ENCODE measurements at regions not wholly inside any gene's neighbourhood (a gene's known extent, or its start where the extent isn't known, plus 50 kb on each side); places are given as distances from the start of the nearest gene placed in this dataset.

DNA sequence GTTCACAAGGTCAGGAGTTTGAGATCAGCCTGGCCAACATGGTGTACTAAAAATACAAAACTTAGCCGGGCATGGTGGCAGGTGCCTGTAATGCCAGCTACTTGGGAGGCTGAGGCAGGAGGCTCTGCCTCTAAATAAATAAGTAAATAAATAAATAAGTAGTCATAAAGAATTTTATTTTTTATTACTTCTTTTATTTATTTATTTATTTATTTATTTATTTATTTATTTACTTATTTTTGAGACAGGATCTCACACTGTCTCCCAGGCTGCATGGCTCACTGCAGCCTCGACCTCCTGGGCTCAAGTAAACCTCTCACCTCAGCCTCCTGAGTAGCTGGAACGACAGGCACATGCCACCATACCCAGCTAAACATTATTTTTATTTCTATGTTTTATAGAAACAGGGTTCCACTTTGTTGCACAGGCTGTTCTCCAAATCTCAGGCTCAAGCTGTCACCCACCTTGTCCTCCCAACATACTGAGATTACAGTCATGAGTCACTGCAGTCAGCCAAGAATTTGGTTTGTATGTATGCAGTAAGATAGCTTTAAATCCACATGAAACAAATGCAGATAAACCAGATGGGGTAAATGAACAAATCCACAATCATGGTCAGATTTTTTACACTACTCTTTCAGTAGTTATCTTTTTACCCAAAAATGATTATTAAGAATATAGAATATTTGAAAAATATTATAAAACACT, 523.3 kb upstream of the RGS18 start:
- no peak overlapping the region for H2BK12ac ChIP-seq (ENCODE audit: low read length in 2 of 2)
- H2BK120ac ChIP-seq (ENCODE audit: low read depth, low read length), result no peak overlapping the region
- no peak overlapping the region for H3K27ac ChIP-seq (ENCODE audit: low read length, poor library complexity, severe bottlenecking)
- H3K4me3 ChIP-seq (ENCODE audit: insufficient read depth in 1 of 2, low read depth in 1 of 2, low read length in 2 of 2), result no peak overlapping the region
- no peak overlapping the region for H3K4ac ChIP-seq (ENCODE audit: low read depth in 1 of 2, low read length in 2 of 2)
- no peaks in the 10 kb centered on the region for H3K27me3 ChIP-seq (ENCODE audit: control insufficient read depth in 1 of 2, insufficient read depth in 1 of 2, low read length in 2 of 2)
- no peak overlapping the region for H3K18ac ChIP-seq (ENCODE audit: low read depth in 1 of 2, low read length in 2 of 2)
- no peaks in the 10 kb centered on the region for H3K9me3 ChIP-seq (ENCODE audit: control insufficient read depth, low read length)
- no peaks in the 10 kb centered on the region for H3K36me3 ChIP-seq (ENCODE audit: control insufficient read depth in 1 of 2, insufficient read depth in 2 of 2, low read depth in 1 of 2, low read length in 2 of 2)
- H2AFZ ChIP-seq (ENCODE audit: low read depth, low read length), result no peak overlapping the region
- H3K14ac ChIP-seq (ENCODE audit: low read length in 2 of 2), result no peak overlapping the region
- DNase-seq, result no peak
- H3K4me1 ChIP-seq (ENCODE audit: control insufficient read depth, insufficient read depth, low read depth, low read length), result no peaks in the 10 kb centered on the region
- no peak overlapping the region for H3K23ac ChIP-seq (ENCODE audit: low read length in 2 of 2)
- no peak overlapping the region for H3K9ac ChIP-seq (ENCODE audit: low read length)
- H3K79me1 ChIP-seq (replicated peaks; ENCODE audit: low read length, poor library complexity, severe bottlenecking), result no peaks in the 10 kb centered on the region
- WGBS, result 63% methylated on average over 1 of the region's 3 CpGs
- no peak overlapping the region for H2BK15ac ChIP-seq (ENCODE audit: low read depth, poor library complexity, severe bottlenecking)
- H4K91ac ChIP-seq (ENCODE audit: low read length), result no peak overlapping the region
- H4K8ac ChIP-seq (ENCODE audit: low read length), result no peak overlapping the region
- H3K4me2 ChIP-seq (ENCODE audit: low read length, poor library complexity, severe bottlenecking), result no peak overlapping the region
- H2AK5ac ChIP-seq (ENCODE audit: low read length, severe bottlenecking), result no peak overlapping the region
- no peak overlapping the region for H2BK5ac ChIP-seq (ENCODE audit: low read depth, low read length, poor library complexity, severe bottlenecking)

DNA sequence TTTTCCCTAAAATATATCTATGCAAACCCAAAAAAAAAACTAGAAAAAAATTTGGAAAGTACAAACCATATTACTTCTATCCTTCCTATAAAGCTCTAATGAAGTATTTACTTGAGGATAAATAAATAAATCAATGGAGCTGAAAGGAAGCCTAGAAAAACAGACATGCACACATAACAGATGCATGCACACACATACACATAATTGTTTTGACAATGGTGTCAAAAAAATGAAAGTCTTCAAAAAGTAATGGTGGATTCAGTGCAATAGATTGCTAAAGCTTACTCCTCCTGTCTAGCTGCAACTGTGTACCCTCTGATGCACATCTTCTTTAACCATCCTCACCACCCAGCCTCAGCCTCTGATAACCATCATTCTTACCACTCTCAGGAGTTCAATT, 521.9 kb upstream of the RGS18 start:
- no peak overlapping the region for H3K14ac ChIP-seq (ENCODE audit: low read length in 2 of 2)
- H3K4me3 ChIP-seq (ENCODE audit: insufficient read depth in 1 of 2, low read depth in 1 of 2, low read length in 2 of 2), result no peak overlapping the region
- no peak overlapping the region for H3K4ac ChIP-seq (ENCODE audit: low read depth in 1 of 2, low read length in 2 of 2)
- no peak overlapping the region for H2AK5ac ChIP-seq (ENCODE audit: low read length, severe bottlenecking)
- no peak overlapping the region for H4K91ac ChIP-seq (ENCODE audit: low read length)
- H3K4me1 ChIP-seq (ENCODE audit: control insufficient read depth, insufficient read depth, low read depth, low read length), result no peaks in the 10 kb centered on the region
- H3K18ac ChIP-seq (ENCODE audit: low read depth in 1 of 2, low read length in 2 of 2), result no peak overlapping the region
- H3K27me3 ChIP-seq (ENCODE audit: control insufficient read depth in 1 of 2, insufficient read depth in 1 of 2, low read length in 2 of 2), result no peaks in the 10 kb centered on the region
- no peak overlapping the region for H3K9ac ChIP-seq (ENCODE audit: low read length)
- H2BK120ac ChIP-seq (ENCODE audit: low read depth, low read length), result no peak overlapping the region
- no peak for DNase-seq
- no peak overlapping the region for H3K23ac ChIP-seq (ENCODE audit: low read length in 2 of 2)
- no peaks in the 10 kb centered on the region for H3K36me3 ChIP-seq (ENCODE audit: control insufficient read depth in 1 of 2, insufficient read depth in 2 of 2, low read depth in 1 of 2, low read length in 2 of 2)
- H2BK12ac ChIP-seq (ENCODE audit: low read length in 2 of 2), result no peak overlapping the region
- H3K9me3 ChIP-seq (ENCODE audit: control insufficient read depth, low read length), result no peaks in the 10 kb centered on the region
- H2BK5ac ChIP-seq (ENCODE audit: low read depth, low read length, poor library complexity, severe bottlenecking), result no peak overlapping the region
- no peak overlapping the region for H2AFZ ChIP-seq (ENCODE audit: low read depth, low read length)
- no peak overlapping the region for H3K4me2 ChIP-seq (ENCODE audit: low read length, poor library complexity, severe bottlenecking)
- H3K27ac ChIP-seq (ENCODE audit: low read length, poor library complexity, severe bottlenecking), result no peak overlapping the region
- H4K8ac ChIP-seq (ENCODE audit: low read length), result no peak overlapping the region
- H3K79me1 ChIP-seq (replicated peaks; ENCODE audit: low read length, poor library complexity, severe bottlenecking), result no peaks in the 10 kb centered on the region
- no peak overlapping the region for H2BK15ac ChIP-seq (ENCODE audit: low read depth, poor library complexity, severe bottlenecking)

DNA sequence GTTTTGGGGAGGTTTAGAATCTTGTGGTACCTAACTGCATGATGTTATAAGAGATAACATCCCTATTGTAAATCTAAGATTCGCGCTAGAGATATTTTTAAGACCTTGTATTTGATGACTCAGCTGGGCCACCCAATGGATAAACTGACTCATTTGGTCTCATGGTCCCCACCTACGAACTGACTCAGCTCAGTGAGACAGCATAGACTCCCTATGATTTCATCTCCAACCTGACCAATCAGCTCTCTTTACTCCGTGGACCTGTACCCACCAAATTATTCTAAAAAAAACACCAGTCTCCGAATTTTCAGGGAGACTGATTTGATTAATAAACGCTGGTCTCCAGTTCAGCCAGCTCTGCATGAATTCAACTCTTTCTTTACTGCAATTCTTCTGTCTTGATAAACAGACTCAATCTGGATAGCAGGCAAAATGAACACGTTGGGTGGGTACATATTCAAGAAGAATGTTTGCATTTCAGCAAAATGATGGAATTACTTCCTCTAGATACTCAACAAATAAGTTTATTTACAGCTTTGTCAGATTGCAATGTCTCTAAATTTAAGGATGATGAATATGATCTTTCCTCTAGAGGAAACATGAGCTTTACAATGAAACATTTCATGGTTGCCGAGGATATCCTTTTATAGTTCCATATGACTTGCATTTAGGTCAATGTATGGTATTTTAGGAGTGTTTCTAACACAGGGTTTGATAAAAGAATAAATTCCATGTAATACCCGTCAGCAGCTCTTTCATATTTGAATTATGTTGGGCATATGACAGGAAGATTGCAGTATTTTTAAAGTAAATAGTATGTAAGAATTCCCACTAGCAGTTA, 516.6 kb upstream of the RGS18 start:
- 87% methylated on average over 6 of the region's 9 CpGs for WGBS
- no peaks in the 10 kb centered on the region for H3K36me3 ChIP-seq (ENCODE audit: control insufficient read depth in 1 of 2, insufficient read depth in 2 of 2, low read depth in 1 of 2, low read length in 2 of 2)
- H3K9me3 ChIP-seq (ENCODE audit: control insufficient read depth, low read length), result no peaks in the 10 kb centered on the region

DNA sequence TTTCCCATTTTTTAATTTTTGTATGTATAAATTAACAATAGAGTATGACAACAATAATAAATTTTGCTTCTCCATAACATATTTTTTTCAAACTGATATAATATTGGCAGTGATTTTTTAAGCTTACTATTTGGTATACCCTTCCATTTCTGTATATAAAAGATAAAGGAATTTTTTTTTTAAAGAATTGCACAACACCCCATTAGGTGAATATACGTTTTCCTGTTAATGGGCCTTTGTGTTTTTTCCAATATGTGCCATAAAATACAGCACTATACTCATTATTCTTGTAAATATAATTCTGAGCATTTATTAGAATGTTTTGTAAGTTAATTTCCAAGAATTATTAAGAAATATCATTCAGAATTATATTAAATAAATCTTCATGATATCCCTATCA, 515.2 kb upstream of the RGS18 start:
- no peak overlapping the region for H2BK15ac ChIP-seq (ENCODE audit: low read depth, poor library complexity, severe bottlenecking)
- no peak overlapping the region for H2BK5ac ChIP-seq (ENCODE audit: low read depth, low read length, poor library complexity, severe bottlenecking)
- no peak overlapping the region for H3K23ac ChIP-seq (ENCODE audit: low read length in 2 of 2)
- no peak overlapping the region for H2BK120ac ChIP-seq (ENCODE audit: low read depth, low read length)
- H3K4me3 ChIP-seq (ENCODE audit: insufficient read depth in 1 of 2, low read depth in 1 of 2, low read length in 2 of 2), result no peak overlapping the region
- no peaks in the 10 kb centered on the region for H3K79me1 ChIP-seq (replicated peaks; ENCODE audit: low read length, poor library complexity, severe bottlenecking)
- H3K4me1 ChIP-seq (ENCODE audit: control insufficient read depth, insufficient read depth, low read depth, low read length), result no peaks in the 10 kb centered on the region
- DNase-seq, result no peak
- no peak overlapping the region for H3K9ac ChIP-seq (ENCODE audit: low read length)
- no peaks in the 10 kb centered on the region for H3K36me3 ChIP-seq (ENCODE audit: control insufficient read depth in 1 of 2, insufficient read depth in 2 of 2, low read depth in 1 of 2, low read length in 2 of 2)
- no peak overlapping the region for H3K4me2 ChIP-seq (ENCODE audit: low read length, poor library complexity, severe bottlenecking)
- no peak overlapping the region for H3K27ac ChIP-seq (ENCODE audit: low read length, poor library complexity, severe bottlenecking)
- WGBS, result no CpG with 5 or more reads among the region's 1 CpG
- no peak overlapping the region for H4K91ac ChIP-seq (ENCODE audit: low read length)
- no peak overlapping the region for H3K14ac ChIP-seq (ENCODE audit: low read length in 2 of 2)
- no peak overlapping the region for H2AK5ac ChIP-seq (ENCODE audit: low read length, severe bottlenecking)
- no peak overlapping the region for H3K18ac ChIP-seq (ENCODE audit: low read depth in 1 of 2, low read length in 2 of 2)
- H2BK12ac ChIP-seq (ENCODE audit: low read length in 2 of 2), result no peak overlapping the region
- H4K8ac ChIP-seq (ENCODE audit: low read length), result no peak overlapping the region
- no peaks in the 10 kb centered on the region for H3K27me3 ChIP-seq (ENCODE audit: control insufficient read depth in 1 of 2, insufficient read depth in 1 of 2, low read length in 2 of 2)
- H2AFZ ChIP-seq (ENCODE audit: low read depth, low read length), result no peak overlapping the region
- no peaks in the 10 kb centered on the region for H3K9me3 ChIP-seq (ENCODE audit: control insufficient read depth, low read length)
- no peak overlapping the region for H3K4ac ChIP-seq (ENCODE audit: low read depth in 1 of 2, low read length in 2 of 2)

More for the DNA sequence above, 516.6 kb upstream of the RGS18 start:
- Histone ChIP-seq H3K4me2 (ENCODE audit: low read length, poor library complexity, severe bottlenecking) (no peak overlapping the region), H3K4me3 (ENCODE audit: insufficient read depth in 1 of 2, low read depth in 1 of 2, low read length in 2 of 2) (no peak overlapping the region), H4K8ac (ENCODE audit: low read length) (no peak overlapping the region), H3K18ac (ENCODE audit: low read depth in 1 of 2, low read length in 2 of 2) (no peak overlapping the region), H3K23ac (ENCODE audit: low read length in 2 of 2) (no peak overlapping the region), H2BK120ac (ENCODE audit: low read depth, low read length) (no peak overlapping the region), H3K9ac (ENCODE audit: low read length) (peak overlapping the region; percentile 41), H3K14ac (ENCODE audit: low read length in 2 of 2) (no peak overlapping the region), H3K4ac (ENCODE audit: low read depth in 1 of 2, low read length in 2 of 2) (no peak overlapping the region), H2AFZ (ENCODE audit: low read depth, low read length) (no peak overlapping the region), H3K27me3 (ENCODE audit: control insufficient read depth in 1 of 2, insufficient read depth in 1 of 2, low read length in 2 of 2) (no peaks in the 10 kb centered on the region), H2BK12ac (ENCODE audit: low read length in 2 of 2) (no peak overlapping the region), H3K79me1 (replicated peaks; ENCODE audit: low read length, poor library complexity, severe bottlenecking) (no peaks in the 10 kb centered on the region), H2AK5ac (ENCODE audit: low read length, severe bottlenecking) (no peak overlapping the region), H2BK5ac (ENCODE audit: low read depth, low read length, poor library complexity, severe bottlenecking) (no peak overlapping the region), H4K91ac (ENCODE audit: low read length) (no peak overlapping the region), H3K4me1 (ENCODE audit: control insufficient read depth, insufficient read depth, low read depth, low read length) (no peaks in the 10 kb centered on the region), H3K27ac (ENCODE audit: low read length, poor library complexity, severe bottlenecking) (no peak overlapping the region), H2BK15ac (ENCODE audit: low read depth, poor library complexity, severe bottlenecking) (no peak overlapping the region)
- DNase-seq, result no peak

All from mesenchymal stem cell (in vitro differentiated cells and primary cell).